ENCODE measurements at regions not wholly inside any gene's neighbourhood (a gene's known extent, or its start where the extent isn't known, plus 50 kb on each side); places are given as distances from the start of the nearest gene placed in this dataset.
"Not testable (repeated sequence)": the region's sequence is repeated elsewhere in the genome, so short reads cannot be mapped to it uniquely, and the experiment has no call there.

- Mint-ChIP-seq H3K27me3 (no peaks in the 10 kb centered on the region), H3K4me3 (peak overlapping the region in 7 of 8 donors; percentile 9 to 79 (median 54)), H3K9me3 (peaks cover 0 to 3% (median 0%) of the 10 kb centered on the region in 8 donors), H3K4me1 (peaks cover 12 to 36% (median 24%) of the 10 kb centered on the region in 4 donors), H3K36me3 (no peaks in the 10 kb centered on the region), H3K27ac (peak overlapping the region; percentile 75 to 93 (median 89))
- intact Hi-C loops (cut with micrococcal nuclease): loop anchor here (10.0 kb wide), 1 partner anchor 68 kb away; no protein-coding TSS in a partner anchor
- H3K27ac ChIP-seq (ENCODE audit: low read depth, low read length): no peak overlapping the region
- no peaks in the 10 kb centered on the region for H3K36me3 ChIP-seq (ENCODE audit: insufficient read depth, low read length)
- POLR2A ChIA-PET (ENCODE audit: partially characterized antibody): interaction anchor here (0.7 to 3.1 kb wide), 5 partner anchors 56 to 414 kb away, joined by 3 to 11 read pairs (median 4); partner anchors contain the start of gene SFSWAP
- no peak overlapping the region for H3K4me3 ChIP-seq (ENCODE audit: low read length in 2 of 2)
- DNase-seq: no peak
- CTCF ChIA-PET (ENCODE audit: partially characterized antibody): interaction anchor here (1.9 kb wide), 1 partner anchor 13 kb away, joined by 4 read pairs; no protein-coding TSS in a partner anchor
- peaks cover 33% of the 10 kb centered on the region for H3K4me1 ChIP-seq (ENCODE audit: insufficient read depth, low read length)
- H3K9me3 ChIP-seq (ENCODE audit: control insufficient read depth in 1 of 2, low read length in 2 of 2): no peaks in the 10 kb centered on the region
- H3K27me3 ChIP-seq (ENCODE audit: insufficient read depth, low read length): no peaks in the 10 kb centered on the region
These were observed 174.1 kb upstream of the SFSWAP start for GRCh38 chr12:131536766-131537165.

- ChIA-PET POLR2A (ENCODE audit: partially characterized antibody) (interaction anchor here (1.5 to 3.1 kb wide), 2 partner anchors 66 to 174 kb away, joined by 8 to 11 read pairs; partner anchors contain the start of gene SFSWAP), CTCF (ENCODE audit: partially characterized antibody) (interaction anchor here (1.9 kb wide), 1 partner anchor 14 kb away, joined by 4 read pairs; no protein-coding TSS in a partner anchor)
These were observed 173.5 kb upstream of the SFSWAP start for GRCh38 chr12:131537267-131537958.

GRCh38 chr12:131539381-131539780, 171.5 kb upstream of the SFSWAP start:
- Mint-ChIP-seq H3K27ac (no peak overlapping the region), H3K27me3 (no peaks in the 10 kb centered on the region), H3K4me1 (peaks cover 14 to 29% (median 19%) of the 10 kb centered on the region in 4 donors), H3K4me3 (no peak overlapping the region), H3K36me3 (no peaks in the 10 kb centered on the region), H3K9me3 (peaks cover 0 to 3% (median 0%) of the 10 kb centered on the region in 8 donors)
- H3K4me1 ChIP-seq (ENCODE audit: insufficient read depth, low read length): peaks cover 33% of the 10 kb centered on the region
- intact Hi-C loops (cut with micrococcal nuclease): loop anchor here (10.0 kb wide), 1 partner anchor 65 kb away; no protein-coding TSS in a partner anchor
- no peaks in the 10 kb centered on the region for H3K36me3 ChIP-seq (ENCODE audit: insufficient read depth, low read length)
- no peak overlapping the region for H3K27ac ChIP-seq (ENCODE audit: low read depth, low read length)
- ChIA-PET POLR2A (ENCODE audit: partially characterized antibody) (no interaction called here), CTCF (ENCODE audit: partially characterized antibody) (no interaction called here)
- DNase-seq: no peak
- no peaks in the 10 kb centered on the region for H3K27me3 ChIP-seq (ENCODE audit: insufficient read depth, low read length)
- no peaks in the 10 kb centered on the region for H3K9me3 ChIP-seq (ENCODE audit: control insufficient read depth in 1 of 2, low read length in 2 of 2)
- H3K4me3 ChIP-seq (ENCODE audit: low read length in 2 of 2): no peak overlapping the region

More at GRCh38 chr12:131537267-131537958, 173.5 kb upstream of the SFSWAP start:
- no peak overlapping the region for H3K27ac ChIP-seq (ENCODE audit: low read depth, low read length)
- peaks cover 33% of the 10 kb centered on the region for H3K4me1 ChIP-seq (ENCODE audit: insufficient read depth, low read length)
- Mint-ChIP-seq H3K27ac (peak overlapping the region in 6 of 7 donors; percentile 2 to 92 (median 64)), H3K36me3 (no peaks in the 10 kb centered on the region), H3K9me3 (peaks cover 0 to 3% (median 0%) of the 10 kb centered on the region in 8 donors), H3K4me1 (peaks cover 12 to 32% (median 21%) of the 10 kb centered on the region in 4 donors), H3K27me3 (no peaks in the 10 kb centered on the region), H3K4me3 (no peak overlapping the region)
- no peak for DNase-seq
- H3K4me3 ChIP-seq (ENCODE audit: low read length in 2 of 2): no peak overlapping the region
- no peaks in the 10 kb centered on the region for H3K36me3 ChIP-seq (ENCODE audit: insufficient read depth, low read length)
- intact Hi-C loops (cut with micrococcal nuclease): loop anchor here (10.0 kb wide), 1 partner anchor 67 kb away; no protein-coding TSS in a partner anchor
- no peaks in the 10 kb centered on the region for H3K27me3 ChIP-seq (ENCODE audit: insufficient read depth, low read length)
- H3K9me3 ChIP-seq (ENCODE audit: control insufficient read depth in 1 of 2, low read length in 2 of 2): no peaks in the 10 kb centered on the region

GRCh38 chr12:131540138-131540623, 170.7 kb upstream of the SFSWAP start:
- CTCF ChIA-PET (ENCODE audit: partially characterized antibody): no interaction called here
- Mint-ChIP-seq H3K4me1 (peaks cover 9 to 22% (median 14%) of the 10 kb centered on the region in 4 donors), H3K9me3 (peaks cover 0 to 3% (median 0%) of the 10 kb centered on the region in 8 donors), H3K4me3 (no peak overlapping the region), H3K27ac (no peak overlapping the region), H3K27me3 (no peaks in the 10 kb centered on the region), H3K36me3 (no peaks in the 10 kb centered on the region)
- Histone ChIP-seq H3K9me3 (ENCODE audit: control insufficient read depth in 1 of 2, low read length in 2 of 2) (no peaks in the 10 kb centered on the region), H3K4me1 (ENCODE audit: insufficient read depth, low read length) (peaks cover 30% of the 10 kb centered on the region), H3K36me3 (ENCODE audit: insufficient read depth, low read length) (no peaks in the 10 kb centered on the region), H3K4me3 (ENCODE audit: low read length in 2 of 2) (no peak overlapping the region), H3K27ac (ENCODE audit: low read depth, low read length) (no peak overlapping the region), H3K27me3 (ENCODE audit: insufficient read depth, low read length) (no peaks in the 10 kb centered on the region)
- POLR2A ChIA-PET (ENCODE audit: partially characterized antibody): no interaction called here
- intact Hi-C loops (cut with micrococcal nuclease): no loop called here
- DNase-seq: no peak

- H3K4me3 Mint-ChIP-seq; H3K4me3 ChIP-seq (ENCODE audit: low read length in 2 of 2); H3K36me3 Mint-ChIP-seq; H3K27ac ChIP-seq (ENCODE audit: low read depth, low read length); POLR2A ChIA-PET (ENCODE audit: partially characterized antibody); intact Hi-C loops (cut with micrococcal nuclease); H3K9me3 Mint-ChIP-seq; H3K27me3 Mint-ChIP-seq; H3K27me3 ChIP-seq (ENCODE audit: insufficient read depth, low read length); H3K9me3 ChIP-seq (ENCODE audit: control insufficient read depth in 1 of 2, low read length in 2 of 2); H3K36me3 ChIP-seq (ENCODE audit: insufficient read depth, low read length); H3K27ac Mint-ChIP-seq; DNase-seq: not testable (repeated sequence)
- CTCF ChIA-PET (ENCODE audit: partially characterized antibody): interaction anchor here (1.3 kb wide), 1 partner anchor 89 kb away, joined by 6 read pairs; no protein-coding TSS in a partner anchor
- peaks cover 4 to 12% (median 8%) of the 10 kb centered on the region in 4 donors for H3K4me1 Mint-ChIP-seq
- peaks cover 17% of the 10 kb centered on the region for H3K4me1 ChIP-seq (ENCODE audit: insufficient read depth, low read length)
These were observed 169.4 kb upstream of the SFSWAP start for GRCh38 chr12:131541512-131541911.

GRCh38 chr12:131542351-131542750, 168.5 kb upstream of the SFSWAP start:
- no peaks in the 10 kb centered on the region for H3K36me3 Mint-ChIP-seq
- no peak overlapping the region for H3K27ac Mint-ChIP-seq
- H3K9me3 Mint-ChIP-seq: peaks cover 0 to 3% (median 0%) of the 10 kb centered on the region in 8 donors
- H3K27me3 ChIP-seq (ENCODE audit: insufficient read depth, low read length): no peaks in the 10 kb centered on the region
- no peaks in the 10 kb centered on the region for H3K9me3 ChIP-seq (ENCODE audit: control insufficient read depth in 1 of 2, low read length in 2 of 2)
- H3K4me3 ChIP-seq (ENCODE audit: low read length in 2 of 2): no peak overlapping the region
- intact Hi-C loops (cut with micrococcal nuclease): no loop called here
- H3K36me3 ChIP-seq (ENCODE audit: insufficient read depth, low read length): no peaks in the 10 kb centered on the region
- peaks cover 9% of the 10 kb centered on the region for H3K4me1 ChIP-seq (ENCODE audit: insufficient read depth, low read length)
- DNase-seq: no peak
- ChIA-PET POLR2A (ENCODE audit: partially characterized antibody) (no interaction called here), CTCF (ENCODE audit: partially characterized antibody) (interaction anchor here (1.3 kb wide), 1 partner anchor 90 kb away, joined by 6 read pairs; no protein-coding TSS in a partner anchor)
- H3K27ac ChIP-seq (ENCODE audit: low read depth, low read length): no peak overlapping the region
- peaks cover 0 to 4% (median 3%) of the 10 kb centered on the region in 4 donors for H3K4me1 Mint-ChIP-seq
- H3K27me3 Mint-ChIP-seq: no peaks in the 10 kb centered on the region
- H3K4me3 Mint-ChIP-seq: no peak overlapping the region

GRCh38 chr12:131543040-131543439, 167.8 kb upstream of the SFSWAP start:
- no peaks in the 10 kb centered on the region for H3K36me3 ChIP-seq (ENCODE audit: insufficient read depth, low read length)
- no peaks in the 10 kb centered on the region for H3K9me3 ChIP-seq (ENCODE audit: control insufficient read depth in 1 of 2, low read length in 2 of 2)
- CTCF ChIA-PET (ENCODE audit: partially characterized antibody): no interaction called here
- DNase-seq: no peak
- Mint-ChIP-seq H3K27me3 (no peaks in the 10 kb centered on the region), H3K4me1 (peaks cover 0 to 3% (median under 1%) of the 10 kb centered on the region in 4 donors), H3K4me3 (no peak overlapping the region), H3K9me3 (peaks cover 0 to 3% (median 0%) of the 10 kb centered on the region in 8 donors), H3K27ac (peak overlapping the region in 2 of 7 donors; percentile 23 to 72), H3K36me3 (no peaks in the 10 kb centered on the region)
- H3K4me3 ChIP-seq (ENCODE audit: low read length in 2 of 2): no peak overlapping the region
- no peak overlapping the region for H3K27ac ChIP-seq (ENCODE audit: low read depth, low read length)
- H3K4me1 ChIP-seq (ENCODE audit: insufficient read depth, low read length): peaks cover 2% of the 10 kb centered on the region
- intact Hi-C loops (cut with micrococcal nuclease): no loop called here
- no peaks in the 10 kb centered on the region for H3K27me3 ChIP-seq (ENCODE audit: insufficient read depth, low read length)
- POLR2A ChIA-PET (ENCODE audit: partially characterized antibody): no interaction called here

Measured in CD4-positive, alpha-beta memory T cell (primary cell).